NT2/D1 (cell line): ENCODE measurements at regions not wholly inside any gene's neighbourhood (a gene's known extent, or its start where the extent isn't known, plus 50 kb on each side); places are given as distances from the start of the nearest gene placed in this dataset.

Experiments
- DNase-seq: peaks from one replicate; pipeline ENCODE4 v3.0.0-alpha.2; 2011; ENCODE audit warnings: low read depth, low spot score
- H3K27me3 ChIP-seq: 2 replicates; pipeline ENCODE4 v1.6.0; 2011; ENCODE audit warnings: mild to moderate bottlenecking; ENCODE audit not compliant: insufficient read length, insufficient read depth
- H3K36me3 ChIP-seq: 2 replicates; pipeline ENCODE4 v1.6.1; 2011; ENCODE audit warnings: mild to moderate bottlenecking, low read length, mixed read lengths; ENCODE audit not compliant: insufficient read depth, insufficient read length
- H3K4me1 ChIP-seq: 2 replicates; pipeline ENCODE4 v1.5.1; 2011; ENCODE audit not compliant: insufficient read depth, insufficient read length
- H3K4me3 ChIP-seq: 2 replicates; pipeline ENCODE4 v1.5.1; 2011; ENCODE audit warnings: low read depth; ENCODE audit not compliant: insufficient read length
- H3K9ac ChIP-seq: 2 replicates; pipeline ENCODE4 v1.6.0; 2011; ENCODE audit warnings: low read depth; ENCODE audit not compliant: insufficient read length
- H3K9me3 ChIP-seq: 2 replicates; pipeline ENCODE4 v1.5.1; 2011; ENCODE audit warnings: mild to moderate bottlenecking, low read length; ENCODE audit not compliant: insufficient read depth
- SUZ12 ChIP-seq: IDR thresholded peaks from 2 replicates; pipeline ENCODE4 v1.6.1; 2011; ENCODE audit not compliant: insufficient read length, insufficient read depth; ENCODE audit errors: extremely low read depth
- YY1 ChIP-seq: IDR thresholded peaks from 2 replicates; pipeline ENCODE4 v1.6.1; 2011; ENCODE audit not compliant: insufficient read length, insufficient read depth
- ZNF274 ChIP-seq: IDR thresholded peaks from 2 replicates; pipeline ENCODE4 v1.6.1; 2011; ENCODE audit warnings: mild to moderate bottlenecking, low read depth, low read length

GRCh38 chr7:114309729-114310128 is 104.9 kb upstream of the FOXP2 start:
- H3K27me3 ChIP-seq: no peaks in the 10 kb centered on the region
- no peak overlapping the region for H3K4me3 ChIP-seq
- H3K9me3 ChIP-seq: no peaks in the 10 kb centered on the region
- H3K9ac ChIP-seq: no peak overlapping the region
- no peaks in the 10 kb centered on the region for H3K36me3 ChIP-seq
- no peaks in the 10 kb centered on the region for H3K4me1 ChIP-seq
- no peak for DNase-seq
- TF ChIP-seq ZNF274 (no peak), SUZ12 (no peak), YY1 (no peak)

- Histone ChIP-seq H3K36me3 (no peaks in the 10 kb centered on the region), H3K9ac (no peak overlapping the region), H3K9me3 (no peaks in the 10 kb centered on the region), H3K4me1 (no peaks in the 10 kb centered on the region), H3K27me3 (no peaks in the 10 kb centered on the region), H3K4me3 (no peak overlapping the region)
- DNase-seq: no peak
- TF ChIP-seq ZNF274 (no peak), YY1 (no peak), SUZ12 (no peak)
These were observed 111.3 kb upstream of the FOXP2 start for GRCh38 chr7:114303301-114303700.

GRCh38 chr7:114302858-114303257 is 111.8 kb upstream of the FOXP2 start:
- H3K4me1 ChIP-seq: no peaks in the 10 kb centered on the region
- no peaks in the 10 kb centered on the region for H3K9me3 ChIP-seq
- no peaks in the 10 kb centered on the region for H3K27me3 ChIP-seq
- DNase-seq: no peak
- no peaks in the 10 kb centered on the region for H3K36me3 ChIP-seq
- TF ChIP-seq YY1: no peak
- no peak for TF ChIP-seq SUZ12
- TF ChIP-seq ZNF274: no peak
- H3K4me3 ChIP-seq: no peak overlapping the region
- no peak overlapping the region for H3K9ac ChIP-seq

- Histone ChIP-seq H3K36me3 (no peaks in the 10 kb centered on the region), H3K9ac (no peak overlapping the region), H3K4me1 (no peaks in the 10 kb centered on the region), H3K4me3 (no peak overlapping the region), H3K27me3 (no peaks in the 10 kb centered on the region), H3K9me3 (no peaks in the 10 kb centered on the region)
- TF ChIP-seq SUZ12: no peak
- TF ChIP-seq YY1: no peak
- TF ChIP-seq ZNF274: no peak
- no peak for DNase-seq
These were observed 116.6 kb upstream of the FOXP2 start for GRCh38 chr7:114298011-114298410.

- Histone ChIP-seq H3K9me3 (no peaks in the 10 kb centered on the region), H3K9ac (no peak overlapping the region), H3K4me3 (no peak overlapping the region), H3K36me3 (no peaks in the 10 kb centered on the region), H3K27me3 (no peaks in the 10 kb centered on the region), H3K4me1 (no peaks in the 10 kb centered on the region)
- no peak for DNase-seq
- no peak for TF ChIP-seq SUZ12
- TF ChIP-seq YY1: no peak
- no peak for TF ChIP-seq ZNF274
These were observed 117.5 kb upstream of the FOXP2 start for GRCh38 chr7:114297121-114297520.

- H3K36me3 ChIP-seq: no peaks in the 10 kb centered on the region
- H3K27me3 ChIP-seq: no peaks in the 10 kb centered on the region
- no peak overlapping the region for H3K4me3 ChIP-seq
- no peak for DNase-seq
- TF ChIP-seq ZNF274: no peak
- TF ChIP-seq YY1: no peak
- H3K4me1 ChIP-seq: no peaks in the 10 kb centered on the region
- no peaks in the 10 kb centered on the region for H3K9me3 ChIP-seq
- H3K9ac ChIP-seq: no peak overlapping the region
These were observed 119.1 kb upstream of the FOXP2 start for GRCh38 chr7:114295522-114295921.

GRCh38 chr7:114294036-114294435 is 120.6 kb upstream of the FOXP2 start:
- H3K9ac ChIP-seq: no peak overlapping the region
- H3K36me3 ChIP-seq: no peaks in the 10 kb centered on the region
- H3K9me3 ChIP-seq: no peaks in the 10 kb centered on the region
- H3K27me3 ChIP-seq: no peaks in the 10 kb centered on the region
- H3K4me3 ChIP-seq: no peak overlapping the region
- DNase-seq: no peak
- no peaks in the 10 kb centered on the region for H3K4me1 ChIP-seq
- TF ChIP-seq SUZ12 (no peak), YY1 (no peak), ZNF274 (no peak)
